ENCODE measurements at regions not wholly inside any gene's neighbourhood (a gene's known extent, or its start where the extent isn't known, plus 50 kb on each side); places are given as distances from the start of the nearest gene placed in this dataset.
"Not testable (repeated sequence)": the region's sequence is repeated elsewhere in the genome, so short reads cannot be mapped to it uniquely, and the experiment has no call there.

DNA sequence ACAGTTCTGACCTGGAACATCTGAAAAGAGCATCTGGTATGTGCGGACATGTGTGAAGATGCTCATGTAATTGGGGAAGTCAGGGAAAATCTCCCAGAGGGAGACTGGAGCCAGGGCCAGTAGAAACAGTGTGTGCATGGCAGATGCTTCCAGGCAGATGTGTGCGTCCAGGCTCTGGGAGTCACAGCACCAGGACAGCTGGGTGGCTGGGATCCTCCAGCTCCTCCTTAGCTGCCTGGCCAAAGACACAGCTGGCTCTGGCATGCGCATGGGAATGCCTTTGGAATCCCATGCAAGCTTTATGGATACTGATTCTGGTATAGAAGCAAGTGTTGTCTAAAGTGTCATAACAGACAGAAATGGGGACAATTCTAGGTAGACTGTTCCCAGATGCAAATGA is 369.7 kb downstream of the INSIG2 start:
- DNase-seq: no peak

DNA sequence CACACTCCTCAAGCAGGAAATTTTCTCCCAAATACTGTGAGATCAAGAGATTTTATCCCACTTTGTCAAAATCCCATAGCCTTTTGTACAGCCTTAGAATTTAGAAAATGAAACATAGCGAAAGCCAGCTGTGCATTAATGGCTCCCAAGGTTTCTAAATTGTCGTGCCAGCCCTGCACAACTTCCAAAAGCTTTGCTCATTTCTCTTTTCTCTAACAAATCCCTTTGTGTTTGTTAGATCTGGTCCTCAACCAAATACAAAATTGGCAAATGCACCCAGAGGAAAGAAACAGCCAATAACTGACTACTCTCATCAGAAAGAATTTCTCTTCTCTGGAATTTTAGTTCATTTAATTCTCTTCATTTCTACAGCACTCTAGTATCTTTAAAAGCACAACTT is 361.1 kb downstream of the INSIG2 start:
- DNase-seq: no peak

DNA sequence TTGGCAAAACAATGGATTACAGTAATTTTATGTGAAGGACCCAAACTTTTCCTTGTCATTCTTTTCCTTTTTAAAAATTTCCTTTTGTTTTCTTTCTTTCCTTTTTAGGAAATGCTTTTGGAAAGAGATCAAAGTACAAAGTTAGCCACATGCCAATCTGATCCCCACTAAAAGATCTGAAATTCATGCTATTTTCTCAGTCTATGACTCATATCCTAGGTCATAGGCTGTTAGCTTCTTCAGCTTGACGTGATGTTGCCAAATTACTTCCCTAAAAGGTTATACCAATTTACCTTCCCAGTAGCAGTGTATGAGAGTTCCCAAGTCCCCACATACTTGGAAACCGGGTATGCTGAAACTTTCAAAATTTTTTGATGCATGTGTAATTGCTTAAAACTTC is 355.3 kb downstream of the INSIG2 start:
- no peak for DNase-seq

DNA sequence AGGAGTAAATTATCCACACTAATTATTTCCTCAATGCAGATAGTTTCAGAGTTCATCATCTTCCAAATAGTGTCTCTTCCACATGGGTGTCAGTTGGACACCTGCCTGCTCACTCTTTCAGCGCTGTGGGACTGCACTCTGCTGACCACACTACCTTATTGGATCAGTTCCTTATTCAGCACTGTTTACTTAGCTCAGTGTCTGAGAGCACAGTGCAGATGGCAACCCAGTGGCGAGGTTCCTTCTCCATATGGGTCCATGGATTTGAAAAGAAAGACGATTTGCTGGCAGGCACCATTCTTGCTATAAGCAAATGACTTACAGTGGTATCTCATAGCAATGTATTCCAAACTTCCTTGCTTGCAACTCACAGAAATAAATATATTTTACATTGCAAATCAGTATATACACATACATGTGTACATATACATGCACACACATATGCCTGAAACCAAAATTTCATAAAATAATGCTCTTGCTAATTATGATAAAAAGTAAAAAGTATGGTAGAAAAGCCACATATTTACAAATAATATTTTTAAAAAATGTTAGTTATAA is 354.8 kb downstream of the INSIG2 start:
- DNase-seq: peak; percentile 13

DNA sequence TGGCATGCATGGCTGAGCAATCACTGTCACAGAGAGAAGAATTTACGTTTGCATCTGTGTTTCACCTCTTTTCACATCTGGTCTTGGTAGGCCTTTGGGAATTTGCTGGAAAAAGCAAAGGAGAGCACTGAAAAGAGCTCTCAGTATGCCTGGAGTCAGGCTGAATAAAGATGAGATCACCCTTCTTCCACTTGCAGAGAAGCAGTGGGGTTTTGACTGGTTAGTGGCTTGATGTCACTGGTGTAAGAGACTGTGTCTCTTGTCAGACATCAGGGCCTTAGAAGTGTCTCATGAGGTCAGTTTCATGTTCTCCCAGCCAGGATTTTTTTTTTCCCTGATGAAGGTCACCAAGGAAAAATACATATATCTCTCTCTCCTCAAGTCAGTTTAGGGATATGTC is 353.8 kb downstream of the INSIG2 start:
- DNase-seq: no peak

DNA sequence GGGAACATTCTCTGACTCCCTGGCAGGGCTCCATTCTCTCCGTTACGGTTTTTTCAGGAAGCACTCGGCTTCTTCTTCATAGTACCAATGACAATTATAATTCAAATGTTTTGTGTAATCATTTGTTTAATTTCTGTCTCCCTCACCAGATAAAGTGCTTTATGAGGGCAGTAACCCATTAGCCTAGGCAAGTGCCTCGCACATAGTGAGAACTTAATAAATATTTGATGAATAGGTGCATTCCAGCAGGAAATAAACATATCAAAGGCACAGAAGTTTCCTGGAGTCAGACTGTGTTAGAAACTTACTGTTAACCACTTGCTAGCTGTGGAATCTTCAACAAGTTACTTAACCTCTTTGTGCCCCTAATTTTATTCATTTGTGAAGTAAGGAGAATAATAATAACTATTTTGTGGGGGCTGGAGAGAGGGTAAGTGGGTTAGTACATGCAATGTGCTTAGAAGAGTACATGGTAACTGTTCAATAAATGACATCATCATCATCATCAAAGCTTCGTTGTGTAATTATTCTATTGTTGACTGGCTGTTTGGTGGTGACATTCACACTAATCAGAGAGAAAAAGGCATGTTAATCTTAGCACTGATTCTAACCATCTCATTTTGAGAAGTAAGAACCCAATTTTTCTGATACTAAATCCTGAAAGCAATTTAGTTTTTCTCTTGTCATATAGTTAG is 352.3 kb downstream of the INSIG2 start:
- DNase-seq: no peak

DNA sequence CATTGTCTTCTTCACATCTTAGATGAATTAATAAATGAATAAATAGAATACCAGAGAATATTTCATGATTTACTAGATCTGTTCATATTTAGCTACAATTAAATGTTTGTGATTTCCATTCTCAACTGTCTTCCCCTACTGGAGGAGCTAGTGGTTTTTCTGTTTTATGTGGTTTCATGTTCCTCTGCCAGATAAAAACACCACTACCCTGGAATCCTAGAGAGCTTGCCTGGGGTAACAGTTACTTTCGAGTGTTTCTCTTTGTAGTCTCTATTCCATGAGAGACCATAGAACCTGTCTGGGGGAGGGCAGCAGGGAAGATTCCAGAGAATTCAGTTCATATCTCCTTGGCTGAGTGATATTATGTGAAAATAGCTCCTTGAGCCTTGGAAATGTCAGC is 349.2 kb downstream of the INSIG2 start:
- no peak for DNase-seq

DNA sequence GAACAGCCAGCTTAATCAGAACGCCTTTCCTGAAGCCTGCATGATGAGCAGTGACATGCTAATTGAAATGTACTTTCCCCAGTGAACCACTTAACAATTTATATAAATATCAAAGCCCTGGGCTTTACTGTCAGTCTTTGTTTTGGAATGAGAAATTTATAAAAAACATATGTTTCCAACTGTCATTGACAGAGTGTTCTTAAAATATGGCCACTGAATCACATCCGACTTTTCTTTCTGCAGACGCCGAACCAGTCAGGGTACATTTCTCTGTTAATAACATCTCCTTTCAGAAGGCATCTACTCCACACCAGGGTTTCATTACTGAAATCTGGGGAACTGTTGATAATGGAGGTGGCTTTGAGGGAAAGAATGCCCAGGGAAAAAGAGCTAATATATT is 343.7 kb downstream of the INSIG2 start:
- DNase-seq: no peak

DNA sequence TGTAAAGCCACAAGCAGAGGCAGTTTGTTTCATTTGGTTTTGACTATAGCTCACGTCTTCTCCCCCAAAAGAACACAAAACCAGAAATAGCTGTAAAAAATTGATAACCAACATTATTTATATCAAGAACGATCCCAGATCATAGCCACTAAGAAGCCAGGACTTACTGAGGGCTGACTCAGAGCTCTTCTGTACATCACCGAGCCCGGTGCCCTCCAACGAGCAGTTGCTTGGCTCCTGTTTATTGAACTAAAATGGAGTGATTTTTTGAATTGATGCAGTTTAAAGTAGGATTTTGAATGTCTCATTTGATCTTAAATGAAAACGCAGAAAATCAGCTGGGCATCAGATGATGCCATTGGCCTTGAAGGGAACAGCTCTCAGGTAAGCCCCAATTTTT is 343.3 kb downstream of the INSIG2 start:
- no peak for DNase-seq

DNA sequence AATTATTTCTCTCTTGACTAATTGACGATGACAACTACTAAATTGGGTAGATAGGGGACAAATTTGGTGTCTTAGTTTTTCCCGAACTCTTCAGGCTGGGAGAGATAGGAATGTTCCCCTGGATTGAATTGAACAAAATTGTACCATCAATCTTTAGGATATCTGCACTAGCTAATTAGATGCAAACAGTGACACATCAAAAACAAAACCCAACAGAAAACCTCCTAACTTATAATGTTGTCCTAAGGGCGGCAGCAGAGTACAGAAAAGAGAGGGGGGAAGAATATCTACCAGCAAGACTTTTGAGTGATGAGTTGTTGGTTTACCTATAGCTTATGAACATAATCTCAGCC is 342.9 kb downstream of the INSIG2 start:
- no peak for DNase-seq

DNA sequence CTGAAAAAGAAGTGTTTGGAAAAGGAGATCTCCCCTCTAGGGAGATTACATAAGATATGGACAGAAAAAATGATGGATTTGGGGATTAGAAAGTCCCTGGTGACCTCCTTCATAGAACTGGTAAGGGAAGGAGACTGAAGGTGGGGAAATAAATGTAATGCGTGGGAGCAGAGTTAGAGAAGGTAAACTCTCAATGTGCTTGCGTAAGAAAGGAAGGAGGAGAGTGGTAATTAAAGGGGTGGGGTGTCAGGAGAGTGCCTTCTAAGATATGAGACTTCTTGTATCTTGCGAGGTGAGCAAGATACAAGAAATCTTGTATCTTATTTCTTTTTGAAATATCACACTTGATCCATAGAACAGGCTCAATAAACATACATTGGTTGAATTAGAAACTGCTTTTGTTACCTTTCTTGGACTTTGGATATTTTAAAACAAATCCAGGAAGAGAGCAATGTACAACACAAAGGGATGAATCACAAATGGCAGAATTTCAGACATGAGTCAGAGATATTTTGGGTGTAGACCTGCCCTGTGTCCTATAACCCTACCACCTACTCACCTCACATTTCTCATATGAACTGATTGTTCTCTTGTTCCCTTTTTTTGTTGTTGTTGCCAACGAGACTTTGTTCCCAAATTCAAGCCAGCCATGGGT is 342.4 kb downstream of the INSIG2 start:
- no peak for DNase-seq

DNA sequence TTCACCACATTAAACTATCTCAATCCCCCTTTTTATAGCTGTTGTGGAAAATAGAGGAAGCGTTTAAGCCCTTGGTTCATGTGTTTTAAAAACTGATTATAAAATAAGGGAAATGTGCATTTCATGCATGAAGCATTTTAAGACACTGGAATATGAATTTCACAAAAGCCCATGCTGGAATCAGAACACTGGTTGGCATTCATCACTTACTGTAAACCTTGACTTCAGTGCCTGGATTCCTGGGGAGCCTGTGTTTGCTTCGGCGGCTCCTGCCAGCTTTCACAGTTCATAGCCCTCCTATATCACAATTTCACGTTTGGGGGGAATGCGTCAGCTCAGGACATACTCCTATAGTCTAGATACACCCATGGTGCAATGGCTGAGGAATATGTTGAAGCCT is 336.9 kb downstream of the INSIG2 start:
- DNase-seq: no peak

DNA sequence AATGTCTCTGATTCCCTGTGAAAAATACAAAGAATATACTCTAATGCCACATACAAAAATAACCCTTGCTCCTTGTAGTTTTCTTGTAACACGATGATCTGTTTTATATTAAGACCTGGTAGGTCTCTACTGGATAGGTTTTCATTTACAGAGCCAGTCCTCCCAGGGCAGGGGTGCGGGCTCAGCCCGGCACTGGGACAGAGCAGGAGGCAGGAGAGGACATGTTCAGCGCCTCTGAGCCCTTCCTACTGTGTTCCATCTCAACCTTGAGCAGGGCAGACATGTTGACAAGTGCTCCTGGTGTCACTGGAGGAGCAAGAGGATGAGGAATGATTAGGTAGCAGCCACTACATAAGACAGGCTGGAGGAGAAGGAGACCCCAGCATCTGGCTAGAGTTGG is 335.5 kb downstream of the INSIG2 start:
- no peak for DNase-seq

DNA sequence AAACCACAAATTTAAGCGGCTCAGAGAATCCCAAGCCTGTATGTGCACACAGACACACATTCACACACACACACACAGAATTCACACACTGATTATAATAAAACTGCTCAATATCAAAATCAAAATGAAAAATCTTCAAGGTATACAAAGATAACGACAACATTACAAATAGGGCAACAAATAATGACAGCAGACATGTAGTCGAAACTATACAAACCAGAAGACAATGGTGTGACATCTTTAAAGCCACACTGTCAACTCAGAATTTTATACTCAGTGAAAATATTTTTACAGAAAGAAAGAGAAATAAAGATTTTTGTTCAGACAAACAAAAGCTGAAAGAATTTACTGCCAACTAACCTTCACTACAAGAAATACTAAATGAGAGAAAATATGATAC is 333.4 kb downstream of the INSIG2 start:
- DNase-seq: no peak

DNA sequence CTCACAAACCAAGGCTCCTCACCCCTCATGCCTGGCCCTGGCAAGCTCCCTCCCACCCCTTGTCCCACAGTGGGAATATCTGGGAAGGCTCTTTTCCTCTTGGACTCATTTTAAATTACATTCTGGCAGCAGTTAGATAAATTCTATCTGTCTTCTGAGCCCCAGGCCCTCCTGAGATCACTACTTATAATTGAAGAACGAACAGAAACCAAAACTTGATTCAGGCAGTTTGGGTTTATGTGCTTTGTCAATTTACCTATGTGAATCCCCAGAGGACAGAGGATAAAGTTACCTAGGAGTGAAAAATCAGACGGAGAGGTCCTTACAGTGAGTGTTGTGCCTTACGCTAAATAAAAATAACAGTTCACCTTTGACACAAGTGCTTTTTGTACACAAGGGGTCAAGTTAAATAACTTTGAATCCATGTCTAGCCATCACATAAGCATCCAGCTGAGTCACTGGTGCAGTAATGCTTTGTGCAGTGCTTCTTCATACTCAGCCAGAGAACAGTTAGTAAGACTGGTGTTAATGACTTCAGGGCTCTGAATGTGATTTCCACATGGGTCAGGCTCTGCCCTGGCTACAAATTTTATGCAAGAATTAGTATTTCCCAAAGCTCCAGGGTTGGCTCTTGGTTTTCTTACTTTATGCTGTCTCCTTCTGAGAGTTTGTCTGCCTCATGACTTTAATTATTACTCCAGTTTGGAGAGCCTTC is 329.3 kb downstream of the INSIG2 start:
- no peak for DNase-seq

DNA sequence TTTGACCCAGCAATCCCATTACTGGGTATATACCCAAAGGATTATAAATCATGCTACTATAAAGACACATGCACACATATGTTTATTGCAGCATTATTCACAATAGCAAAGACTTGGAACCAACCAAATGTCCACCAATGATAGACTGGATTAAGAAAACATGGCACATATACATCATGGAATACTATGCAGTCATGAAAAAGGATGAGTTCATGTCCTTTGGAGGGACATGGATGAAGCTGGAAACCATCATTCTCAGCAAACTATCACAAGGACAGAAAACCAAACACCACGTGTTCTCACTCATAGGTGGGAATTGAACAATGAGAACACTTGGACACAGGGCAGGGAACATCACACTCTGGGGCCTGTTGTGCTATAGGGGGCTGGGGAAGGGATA is 326.9 kb downstream of the INSIG2 start:
- DNase-seq: not testable (repeated sequence)

DNA sequence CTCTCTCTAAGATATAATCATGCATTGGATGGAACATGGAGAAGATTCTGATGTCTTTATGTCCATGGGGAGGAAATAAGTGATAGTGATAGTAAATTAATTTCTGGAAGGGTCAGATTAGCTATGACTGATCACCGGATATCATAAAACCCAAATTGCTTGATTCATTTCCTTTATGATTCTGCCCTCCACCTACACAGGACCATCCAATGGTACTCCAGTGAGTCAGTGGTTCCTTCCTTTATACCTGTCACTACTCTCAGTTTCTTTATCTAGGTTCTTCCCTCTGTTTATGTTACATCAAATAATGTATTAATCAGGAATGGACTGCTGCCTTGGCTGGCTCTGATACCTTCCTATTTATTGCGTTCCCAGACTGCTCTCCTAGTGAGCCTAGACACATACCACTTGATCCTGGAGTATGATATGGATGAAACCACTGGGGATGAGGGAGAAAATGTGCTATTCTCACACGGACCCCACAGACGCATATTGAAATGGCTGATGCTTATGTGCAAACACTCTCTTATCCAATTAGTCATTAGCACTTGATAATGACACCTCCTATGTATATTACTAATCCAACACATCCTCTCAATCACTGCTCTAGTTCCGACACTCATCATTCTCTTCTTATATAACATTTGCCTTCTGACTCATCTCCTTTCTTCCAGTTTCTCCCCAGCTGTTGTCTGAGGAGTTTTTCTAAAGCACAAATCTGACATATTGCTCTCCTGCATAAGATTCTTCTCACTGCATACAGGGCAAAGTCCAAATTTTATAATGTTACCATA is 315.6 kb downstream of the INSIG2 start:
- no peak for DNase-seq

DNA sequence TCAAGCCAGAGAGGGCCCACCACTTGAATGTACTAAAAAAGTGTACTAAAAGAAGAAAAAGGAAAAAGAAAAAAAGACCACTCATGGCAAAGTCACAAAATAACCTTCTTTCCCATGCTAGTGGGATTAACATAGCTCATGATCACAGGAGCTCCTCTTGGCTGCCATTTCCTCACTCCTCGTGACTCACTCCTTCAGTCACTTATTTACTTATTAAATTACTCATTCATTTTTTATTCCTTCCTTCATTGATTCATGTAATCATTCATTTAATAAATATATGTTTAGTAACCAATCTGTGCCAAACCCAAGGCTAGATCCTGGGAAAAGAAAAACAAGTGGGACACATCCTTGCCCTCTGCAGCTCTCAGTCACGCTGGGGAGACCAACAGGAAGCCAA is 300.5 kb downstream of the INSIG2 start:
- no peak for DNase-seq

DNA sequence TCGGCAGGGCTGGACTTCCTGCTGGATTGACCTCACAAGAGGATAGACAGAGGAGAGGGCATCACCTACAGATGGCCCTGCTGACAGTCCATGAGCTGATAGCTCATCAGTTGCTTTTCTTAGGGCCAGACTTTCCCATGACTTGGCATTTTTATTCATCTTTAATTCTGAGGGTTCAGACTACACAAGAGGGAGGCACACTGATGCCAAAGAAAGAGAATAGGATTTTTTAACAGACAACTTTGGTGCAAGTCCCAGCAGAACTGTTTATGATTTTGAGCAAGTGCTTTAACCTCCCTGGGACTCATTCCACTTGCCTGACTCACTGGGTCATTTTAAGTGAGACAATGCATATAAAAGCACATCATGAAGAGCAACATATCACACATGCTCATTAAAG is 299.2 kb downstream of the INSIG2 start:
- no peak for DNase-seq

DNA sequence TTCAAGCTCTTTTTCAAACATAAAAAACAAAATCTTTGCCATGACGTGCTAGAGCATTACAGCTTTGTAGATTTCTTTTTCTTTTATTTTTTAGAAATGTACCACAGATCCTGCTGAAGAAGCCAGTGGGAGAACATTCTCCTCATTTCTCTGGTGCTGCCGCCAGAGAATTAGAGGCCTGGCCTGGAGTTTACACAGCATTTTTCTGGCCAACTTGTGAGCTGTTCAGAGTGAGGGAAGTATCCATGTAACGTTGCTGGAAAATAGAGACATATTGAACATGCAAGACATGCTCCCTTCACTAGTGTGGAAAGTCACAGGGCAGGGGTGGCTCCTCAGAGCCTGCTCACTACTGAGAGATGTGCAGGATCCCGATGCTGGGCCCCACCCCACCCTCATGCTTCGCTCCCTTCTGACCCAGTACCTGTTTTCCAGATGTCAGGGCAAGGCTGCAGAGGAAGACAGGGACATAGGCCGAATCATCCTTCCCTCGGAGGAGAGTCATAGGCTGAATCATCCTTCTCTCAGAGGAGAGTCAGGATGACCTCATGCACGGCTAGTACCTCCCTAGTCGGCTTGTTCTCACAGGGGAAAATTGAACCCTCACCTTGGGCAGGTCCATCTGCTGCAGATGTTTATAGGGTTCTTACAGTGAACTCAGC is 298.5 kb downstream of the INSIG2 start:
- DNase-seq: no peak

DNA sequence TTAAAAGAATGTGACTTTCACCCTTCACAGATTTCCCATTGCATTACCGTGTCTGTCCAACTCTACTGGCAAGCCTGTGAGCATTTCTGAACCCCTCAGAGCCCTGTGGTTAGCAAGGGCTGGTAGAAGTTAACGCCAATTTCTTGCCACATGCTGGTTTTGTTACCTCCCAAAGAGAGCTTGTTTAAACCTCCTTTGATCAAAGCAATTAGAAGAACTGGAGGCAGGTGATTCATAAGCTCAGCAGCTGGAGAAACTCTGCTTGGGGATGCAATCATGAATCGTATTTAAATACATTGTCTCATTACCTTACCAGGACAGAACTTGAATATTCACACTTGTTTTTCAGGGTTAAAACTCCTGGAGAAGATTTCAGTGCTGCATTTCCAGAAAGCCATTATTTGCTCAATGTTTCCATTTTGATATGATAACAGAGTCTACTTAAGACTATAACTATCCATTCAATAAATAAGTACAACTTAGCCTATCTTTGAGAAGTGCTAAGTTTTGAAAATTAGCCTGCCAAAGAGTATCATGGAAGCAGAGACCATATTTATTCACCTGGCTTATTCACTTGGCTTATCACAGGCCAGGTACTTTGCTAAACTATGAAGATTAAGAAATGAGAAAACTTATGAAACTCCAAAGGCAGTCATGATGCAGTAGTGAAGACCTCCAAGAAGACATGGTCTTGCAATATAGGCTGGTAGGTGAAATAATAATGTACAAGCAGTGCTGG is 292.8 kb downstream of the INSIG2 start:
- DNase-seq: no peak

DNA sequence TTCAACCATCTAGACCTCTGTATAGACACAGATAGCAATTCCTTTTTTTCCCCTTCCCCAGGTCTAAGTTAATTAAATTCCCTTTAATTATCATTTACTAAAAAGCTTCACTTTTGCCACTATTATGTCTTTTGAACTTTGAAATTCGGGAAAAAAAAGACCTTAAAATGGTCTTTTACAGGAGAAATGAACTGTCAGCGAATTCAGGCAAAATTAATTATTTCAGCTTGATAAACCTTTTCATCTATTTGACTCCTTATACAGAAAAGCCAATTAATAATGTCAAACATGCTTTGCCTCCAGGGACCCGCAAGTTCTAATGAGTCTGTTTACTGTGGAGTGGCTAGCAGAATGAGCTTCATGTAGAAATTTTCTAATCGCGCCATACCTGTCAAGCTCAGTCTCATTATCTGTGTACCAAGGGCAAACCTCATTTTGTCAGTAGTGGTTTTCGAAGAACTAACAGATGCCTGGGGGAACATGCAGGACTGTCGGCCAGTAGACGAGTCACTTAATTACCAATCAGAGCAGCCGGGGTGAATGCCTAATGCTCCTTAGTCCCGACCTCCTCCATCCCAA is 287.7 kb downstream of the INSIG2 start:
- no peak for DNase-seq

Data from NCI-H510A treated with DMSO at 0.1 percent for 48 hours (cell line).